ENCODE measurements at regions not wholly inside any gene's neighbourhood (a gene's known extent, or its start where the extent isn't known, plus 50 kb on each side); places are given as distances from the start of the nearest gene placed in this dataset.

DNA sequence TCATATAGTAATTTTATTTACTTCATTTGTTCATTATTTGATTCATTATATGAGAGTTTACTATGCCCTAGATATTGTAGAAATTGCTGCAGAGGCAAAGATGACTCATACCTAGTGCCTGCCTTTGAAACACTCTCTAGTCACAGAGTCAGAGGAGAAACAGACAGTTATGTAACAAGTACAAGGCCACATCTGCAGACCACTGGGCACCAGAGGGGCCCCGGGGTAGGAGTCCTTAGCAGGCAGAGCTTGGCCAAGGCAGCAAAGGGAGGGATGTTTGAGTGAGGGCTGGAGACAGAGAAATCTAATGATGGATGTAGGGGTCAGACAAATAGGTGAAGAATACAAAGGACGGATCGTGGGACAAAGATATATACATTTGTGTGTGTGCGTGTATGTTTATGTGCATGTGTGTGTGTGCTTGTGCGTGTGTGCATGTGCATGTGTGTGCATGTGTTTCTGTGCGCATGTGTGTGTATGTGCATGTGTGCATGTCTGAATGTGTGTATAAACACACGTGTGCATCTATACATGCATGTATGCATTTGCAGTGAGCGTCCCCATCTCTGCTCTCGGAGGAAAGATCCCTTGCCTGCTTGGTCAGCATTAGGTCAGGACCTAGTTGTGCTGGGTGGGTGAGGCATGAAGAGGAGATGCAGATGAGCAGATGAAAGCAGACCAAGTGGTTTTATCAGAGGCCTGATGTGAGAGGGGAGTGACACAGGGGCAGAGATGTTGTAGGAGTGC lies 170.6 kb upstream of the MYT1L start:
- TF ChIP-seq POLR2A (IDR thresholded peaks at IDR 0.05): no peak
- TF ChIP-seq, protein P1, sequence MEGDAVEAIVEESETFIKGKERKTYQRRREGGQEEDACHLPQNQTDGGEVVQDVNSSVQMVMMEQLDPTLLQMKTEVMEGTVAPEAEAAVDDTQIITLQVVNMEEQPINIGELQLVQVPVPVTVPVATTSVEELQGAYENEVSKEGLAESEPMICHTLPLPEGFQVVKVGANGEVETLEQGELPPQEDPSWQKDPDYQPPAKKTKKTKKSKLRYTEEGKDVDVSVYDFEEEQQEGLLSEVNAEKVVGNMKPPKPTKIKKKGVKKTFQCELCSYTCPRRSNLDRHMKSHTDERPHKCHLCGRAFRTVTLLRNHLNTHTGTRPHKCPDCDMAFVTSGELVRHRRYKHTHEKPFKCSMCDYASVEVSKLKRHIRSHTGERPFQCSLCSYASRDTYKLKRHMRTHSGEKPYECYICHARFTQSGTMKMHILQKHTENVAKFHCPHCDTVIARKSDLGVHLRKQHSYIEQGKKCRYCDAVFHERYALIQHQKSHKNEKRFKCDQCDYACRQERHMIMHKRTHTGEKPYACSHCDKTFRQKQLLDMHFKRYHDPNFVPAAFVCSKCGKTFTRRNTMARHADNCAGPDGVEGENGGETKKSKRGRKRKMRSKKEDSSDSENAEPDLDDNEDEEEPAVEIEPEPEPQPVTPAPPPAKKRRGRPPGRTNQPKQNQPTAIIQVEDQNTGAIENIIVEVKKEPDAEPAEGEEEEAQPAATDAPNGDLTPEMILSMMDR (IDR thresholded peaks at IDR 0.05): no peak
